GM12801 (cell line): ENCODE measurements at regions not wholly inside any gene's neighbourhood (a gene's known extent, or its start where the extent isn't known, plus 50 kb on each side); places are given as distances from the start of the nearest gene placed in this dataset.

ENCODE experiments used
- CTCF ChIP-seq: IDR thresholded peaks from one replicate; pipeline ENCODE4 v1.5.1; 2011; ENCODE audit warnings: control low read depth; ENCODE audit not compliant: insufficient read length; ENCODE audit errors: extremely low read depth

- no peak for TF ChIP-seq CTCF
Observed at GRCh38 chr3:152210697-152211096, 58.0 kb upstream of the MBNL1 start.

GRCh38 chr3:152211655-152212054 is 57.1 kb upstream of the MBNL1 start:
- TF ChIP-seq CTCF, result no peak

- no peak for TF ChIP-seq CTCF
Observed at GRCh38 chr3:152213203-152213602, 55.5 kb upstream of the MBNL1 start.

GRCh38 chr3:152213938-152214337 is 54.8 kb upstream of the MBNL1 start:
- TF ChIP-seq CTCF, result no peak

- no peak for TF ChIP-seq CTCF
Observed at GRCh38 chr3:152218602-152219001, 50.1 kb upstream of the MBNL1 start.
